HG03045 (cell line): ENCODE measurements at regions not wholly inside any gene's neighbourhood (a gene's known extent, or its start where the extent isn't known, plus 50 kb on each side); places are given as distances from the start of the nearest gene placed in this dataset.
"Not testable (repeated sequence)": the region's sequence is repeated elsewhere in the genome, so short reads cannot be mapped to it uniquely, and the experiment has no call there.

Source experiments
- ATAC-seq: cut with Tn5 transposase; IDR thresholded peaks from one replicate; pipeline ENCODE4 v1.9.1; 2021; ENCODE audit warnings: mild to moderate bottlenecking, moderate library complexity; ENCODE audit not compliant: unreplicated experiment

DNA sequence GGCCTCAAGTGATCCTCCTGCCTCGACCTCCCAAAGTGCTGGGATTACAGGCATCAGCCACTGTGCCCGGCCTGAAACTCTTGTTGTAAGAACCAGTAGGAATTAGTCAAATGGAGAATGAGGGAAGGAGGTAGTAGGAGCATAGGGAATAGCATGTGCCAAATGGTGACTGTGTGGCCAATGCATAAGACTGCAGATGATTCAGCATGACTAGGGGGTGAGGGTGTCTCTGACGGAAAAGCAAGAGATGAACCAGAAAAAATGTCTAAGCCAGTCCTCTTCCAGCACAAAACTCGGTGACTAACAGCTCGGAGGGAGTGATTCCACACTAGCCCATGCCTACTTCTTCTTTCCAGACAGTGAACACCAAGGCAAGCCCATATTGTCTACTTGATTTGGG lies 58.2 kb upstream of the DUSP21 start:
- ATAC-seq, result no peak

DNA sequence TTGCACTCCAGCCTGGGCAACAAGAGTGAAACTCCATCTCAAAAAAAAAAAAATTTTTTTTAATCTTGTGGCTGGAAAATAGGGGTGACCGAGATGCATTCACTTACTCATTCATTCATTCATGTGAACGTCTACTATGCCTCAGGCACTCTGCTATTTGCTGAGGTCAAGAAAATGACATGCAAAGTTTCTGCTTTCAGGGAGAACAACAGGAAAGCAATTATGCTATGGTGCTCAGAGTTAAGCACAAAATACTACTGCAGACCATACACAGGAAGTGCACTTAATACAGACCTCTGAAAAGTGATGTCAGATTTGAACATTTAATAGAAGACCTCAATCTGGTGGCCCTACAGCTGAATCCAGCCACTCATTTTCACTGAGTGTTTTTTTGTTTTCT lies 59.6 kb upstream of the DUSP21 start:
- no peak for ATAC-seq

DNA sequence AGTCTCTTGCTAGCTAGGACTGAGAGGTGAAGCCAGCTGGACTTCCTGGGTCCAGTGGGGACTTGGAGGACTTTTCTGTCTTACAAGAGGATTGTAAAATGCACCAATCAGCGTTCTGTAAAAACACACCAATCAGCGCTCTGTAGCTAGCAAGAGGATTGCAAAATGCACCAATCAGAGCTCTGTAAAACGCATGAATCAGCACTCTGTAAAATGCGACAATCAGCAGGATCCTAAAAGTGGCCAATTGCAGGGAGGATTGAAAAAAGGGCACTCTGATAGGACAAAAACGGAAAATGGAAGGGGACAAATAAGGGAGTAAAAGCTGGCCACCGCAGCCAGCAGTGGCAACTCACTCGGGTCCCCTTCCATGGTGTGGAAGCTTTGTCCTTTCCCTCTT lies 65.6 kb upstream of the DUSP21 start:
- no peak for ATAC-seq

DNA sequence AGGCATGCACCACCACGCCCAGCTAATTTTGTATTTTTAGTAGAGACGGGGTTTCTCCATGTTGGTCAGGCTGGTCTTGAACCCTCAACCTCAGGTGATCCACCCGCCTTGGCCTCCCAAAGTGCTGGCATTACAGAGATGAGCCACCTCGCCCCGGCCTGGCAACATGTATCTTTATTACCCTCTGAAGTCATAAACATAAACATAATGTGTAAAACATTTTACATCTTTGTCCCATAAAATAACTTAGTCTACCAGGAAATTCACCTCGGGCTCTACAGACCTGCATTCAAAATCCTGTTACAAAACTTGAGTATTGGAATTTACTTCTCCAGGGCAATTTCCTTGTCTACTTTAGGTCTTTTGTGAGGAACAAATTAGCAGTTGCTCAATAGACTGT lies 68.1 kb upstream of the DUSP21 start:
- no peak for ATAC-seq

DNA sequence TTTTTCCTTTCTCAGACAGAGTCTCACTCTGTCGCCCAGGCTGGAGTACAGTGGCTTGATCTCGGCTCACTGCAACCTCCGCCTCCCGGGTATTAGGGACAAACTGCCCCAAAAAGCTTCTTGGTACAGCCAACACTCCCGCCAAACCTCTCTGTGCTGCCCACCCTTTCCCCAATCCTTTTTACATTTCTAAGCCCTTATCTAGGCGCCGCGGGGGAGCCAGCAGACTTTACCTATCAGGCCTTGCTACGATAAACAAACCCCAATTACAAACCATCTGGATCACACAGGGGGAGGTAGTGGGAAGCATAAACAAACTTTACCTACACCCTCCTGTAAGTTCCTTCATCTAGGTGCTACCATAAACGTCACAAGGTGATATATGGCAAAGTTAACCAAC lies 69.8 kb upstream of the DUSP21 start:
- ATAC-seq, result not testable (repeated sequence)

DNA sequence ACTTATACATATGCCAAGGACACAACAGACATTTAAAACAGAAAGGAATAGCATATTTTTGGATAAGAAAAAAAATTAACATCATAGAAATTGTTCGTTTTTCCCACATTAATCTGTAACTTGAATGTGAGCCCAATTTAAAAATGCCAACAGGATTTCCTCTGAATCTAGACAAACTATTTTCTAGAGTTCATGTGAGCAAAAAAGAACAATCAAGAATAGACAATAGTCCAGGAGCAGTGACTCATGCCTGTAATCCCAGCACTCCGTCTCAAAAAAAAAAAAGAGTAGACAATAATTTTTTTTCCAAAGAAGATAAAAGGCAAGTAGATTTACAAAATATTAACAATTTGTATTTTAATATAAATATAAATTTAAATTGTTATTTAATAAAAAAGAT lies 73.7 kb upstream of the DUSP21 start:
- no peak for ATAC-seq

DNA sequence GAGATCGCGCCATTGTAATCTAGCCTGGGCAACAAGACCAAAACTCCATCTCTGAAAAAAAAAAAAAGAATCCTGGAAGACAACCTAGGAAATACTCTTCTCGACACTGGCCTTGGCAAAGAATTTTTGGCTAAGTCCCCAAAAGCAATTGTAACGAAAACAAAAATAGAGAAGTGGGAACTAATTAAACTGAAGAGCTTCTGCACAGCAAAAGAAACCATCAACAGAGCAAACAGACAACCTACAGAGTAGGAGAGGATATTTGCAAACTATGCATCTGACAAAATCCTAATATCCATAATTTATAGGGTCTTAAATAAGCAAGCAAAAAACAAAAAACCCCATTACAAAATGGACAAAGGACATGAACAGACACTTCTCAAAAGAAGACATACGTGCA lies 76.5 kb upstream of the DUSP21 start:
- ATAC-seq, result no peak

DNA sequence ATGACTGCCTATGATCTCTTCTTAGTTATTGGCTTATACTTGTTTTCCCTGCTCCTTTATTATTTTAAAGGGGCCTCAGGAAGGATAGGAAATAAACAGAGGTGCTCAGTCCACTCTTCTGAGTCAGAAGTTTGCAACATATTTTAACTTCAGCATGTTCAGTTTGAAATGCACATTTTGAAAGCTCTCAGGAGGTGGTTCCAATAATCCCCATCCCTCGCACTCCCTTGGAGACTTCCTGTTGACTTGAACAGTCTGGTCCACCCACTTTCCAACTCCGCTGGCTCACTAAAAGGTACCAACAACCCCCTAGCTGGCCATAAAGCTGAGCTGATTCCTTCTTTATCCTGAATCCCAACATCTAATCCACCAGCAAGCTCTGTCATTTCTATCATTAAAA lies 78.3 kb upstream of the DUSP21 start:
- ATAC-seq, result no peak

DNA sequence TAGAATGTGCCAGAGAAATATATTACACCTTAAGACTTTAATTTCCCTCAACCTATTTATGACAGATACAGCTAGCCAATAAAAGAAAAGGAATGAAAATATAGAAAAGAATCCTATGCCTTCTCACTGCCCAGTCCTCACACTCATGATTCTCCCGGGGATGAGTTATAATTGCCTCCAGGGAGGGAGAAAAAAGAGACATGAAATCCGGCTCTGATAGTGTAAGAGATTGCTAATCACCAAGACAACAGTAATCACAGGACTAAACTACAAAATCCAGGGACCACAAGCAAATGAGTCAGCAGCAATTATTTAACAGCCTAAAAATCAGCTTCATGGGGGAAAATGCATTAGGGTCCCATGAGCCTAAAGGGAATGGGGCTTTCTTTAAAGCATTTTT lies 95.9 kb upstream of the DUSP21 start:
- no peak for ATAC-seq

DNA sequence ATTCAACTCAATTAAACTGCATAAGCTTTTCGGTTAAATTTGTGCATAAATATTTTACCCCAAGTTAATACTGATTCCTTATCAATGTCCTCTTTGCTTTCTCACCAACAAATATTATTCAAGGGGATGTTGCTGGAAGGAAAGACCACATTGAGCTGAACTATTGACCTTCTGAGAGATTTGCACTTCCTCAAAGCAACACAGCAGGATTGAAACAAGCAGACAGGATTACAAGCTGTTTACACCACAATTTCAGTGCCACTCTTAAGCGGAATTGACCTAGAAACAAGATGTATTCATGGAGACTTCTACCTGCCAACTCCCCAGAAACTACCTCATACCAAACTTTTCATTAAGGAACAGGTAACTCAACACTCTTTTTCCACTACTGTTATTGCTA lies 96.5 kb upstream of the DUSP21 start:
- no peak for ATAC-seq

DNA sequence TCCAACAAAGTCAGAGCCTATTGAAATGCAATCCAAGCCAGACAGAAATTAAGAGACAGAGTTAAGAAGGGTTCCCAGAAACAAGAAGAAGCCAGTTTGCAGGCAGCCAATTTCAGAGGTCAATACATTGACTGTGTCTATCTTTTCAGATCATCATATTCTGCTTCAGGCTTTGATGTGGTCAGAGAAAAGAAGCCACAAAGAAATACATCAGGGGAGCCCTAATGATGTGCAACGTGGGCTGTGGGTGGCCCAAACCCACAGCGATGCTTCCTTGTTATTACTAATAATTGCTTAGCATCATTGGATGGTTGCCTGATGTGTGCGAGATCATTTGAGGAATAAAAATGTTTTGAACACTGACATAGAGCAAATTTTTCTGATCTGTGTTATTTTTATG lies 99.0 kb upstream of the DUSP21 start:
- ATAC-seq, result no peak

DNA sequence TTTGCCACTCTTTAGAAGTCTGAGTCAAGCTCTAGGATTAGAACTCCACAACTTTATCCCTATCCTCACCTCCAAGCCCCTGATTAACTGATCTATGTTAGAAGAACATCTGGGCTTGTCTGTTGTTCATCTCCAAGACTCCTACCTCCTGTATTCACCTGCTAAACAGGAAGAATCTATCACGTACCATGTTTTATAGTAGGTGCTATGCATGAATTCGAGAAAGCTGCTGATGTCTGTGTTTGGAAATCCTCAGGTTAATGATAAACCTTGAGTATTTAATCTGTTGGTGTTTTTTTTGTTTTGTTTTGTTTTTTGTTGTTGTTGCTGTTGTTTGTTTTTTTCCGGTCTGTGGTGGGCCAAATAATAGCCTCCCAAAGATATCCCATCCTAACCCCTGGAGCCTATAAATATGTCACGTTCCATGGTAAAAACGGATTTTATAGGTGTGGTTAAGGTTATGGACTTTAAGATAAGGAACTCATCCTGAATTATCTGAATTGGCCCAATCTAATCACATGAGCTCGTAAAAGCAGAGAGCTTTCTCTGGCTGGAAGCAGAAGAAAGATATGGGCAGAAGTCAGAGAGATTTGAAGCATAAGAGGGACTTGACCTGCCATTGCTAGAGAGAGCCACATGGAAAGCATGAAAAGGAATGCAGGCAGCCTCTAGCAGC lies 101.2 kb upstream of the DUSP21 start:
- ATAC-seq, result no peak

DNA sequence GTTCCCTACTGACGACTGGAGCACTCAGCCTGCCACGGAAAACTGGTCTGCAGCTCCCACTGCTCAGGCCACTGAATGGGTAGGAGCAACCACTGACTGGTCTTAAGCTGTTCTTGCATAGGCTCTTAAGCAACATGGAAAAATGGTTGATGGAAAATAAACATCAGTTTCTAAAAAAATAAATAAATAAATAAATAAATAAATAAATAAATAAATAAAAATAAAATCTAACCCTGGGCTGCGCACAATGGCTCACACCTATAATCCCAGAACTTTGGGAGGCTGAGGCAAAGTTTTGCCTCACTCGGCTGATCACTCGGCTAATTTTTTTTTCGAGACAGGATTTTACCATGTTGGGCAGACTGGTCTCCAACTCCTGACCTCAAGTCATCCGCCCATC lies 102.0 kb upstream of the DUSP21 start:
- not testable (repeated sequence) for ATAC-seq

DNA sequence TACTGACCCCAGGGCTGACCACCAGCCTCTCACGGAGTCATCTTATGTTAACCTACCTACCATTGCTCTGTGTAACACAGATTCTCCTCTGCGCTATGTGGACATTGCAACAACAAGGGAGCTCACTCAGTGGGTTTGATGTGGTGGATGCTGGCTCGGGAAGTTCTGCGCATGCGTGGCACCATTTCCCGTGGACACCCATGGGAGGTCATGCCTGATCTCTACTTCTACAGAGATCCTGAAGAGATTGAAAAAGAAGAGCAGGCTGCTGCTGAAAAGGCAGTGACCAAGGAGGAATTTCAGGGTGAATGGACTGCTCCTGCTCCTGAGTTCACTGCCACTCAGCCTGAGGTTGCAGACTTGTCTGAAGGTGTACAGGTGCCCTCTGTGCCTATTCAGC lies 102.4 kb upstream of the DUSP21 start:
- not testable (repeated sequence) for ATAC-seq

DNA sequence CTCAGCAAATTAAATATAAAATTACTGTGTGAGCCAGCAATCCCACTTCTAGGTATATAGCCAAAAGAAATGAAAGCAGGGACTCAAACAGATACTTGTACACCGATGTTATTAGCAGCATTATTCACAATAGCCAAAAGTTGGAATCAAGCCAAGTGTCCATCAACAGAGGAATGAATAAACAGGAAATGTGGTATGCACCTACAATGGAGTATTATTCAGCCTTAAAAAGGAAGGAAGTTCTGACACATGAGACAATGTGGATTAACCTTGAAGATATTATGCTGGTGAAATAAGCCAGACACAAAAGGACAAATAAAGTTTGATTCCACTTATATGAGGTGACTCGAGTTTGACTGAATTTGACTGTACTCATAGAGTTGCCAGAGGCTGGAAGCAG lies 108.3 kb upstream of the DUSP21 start:
- ATAC-seq, result no peak

DNA sequence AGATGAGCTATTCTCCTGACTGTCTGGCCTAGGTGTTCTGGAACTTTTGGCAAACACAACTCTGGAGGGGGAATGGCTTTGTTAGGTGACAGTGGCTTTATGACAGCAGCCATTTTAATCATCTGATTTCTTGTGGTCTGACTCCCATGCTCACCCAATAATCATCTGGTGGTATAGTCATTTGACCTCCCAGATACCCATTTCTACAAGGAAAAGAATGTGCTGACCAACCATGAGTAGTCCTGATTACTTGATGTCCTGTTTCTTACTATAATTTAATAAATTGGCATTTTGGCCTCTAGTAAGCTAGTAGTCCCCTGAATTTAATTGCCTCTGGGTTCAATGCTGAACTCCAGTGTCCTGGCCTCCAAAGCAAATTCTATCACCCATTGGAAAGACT lies 109.9 kb upstream of the DUSP21 start:
- no peak for ATAC-seq

DNA sequence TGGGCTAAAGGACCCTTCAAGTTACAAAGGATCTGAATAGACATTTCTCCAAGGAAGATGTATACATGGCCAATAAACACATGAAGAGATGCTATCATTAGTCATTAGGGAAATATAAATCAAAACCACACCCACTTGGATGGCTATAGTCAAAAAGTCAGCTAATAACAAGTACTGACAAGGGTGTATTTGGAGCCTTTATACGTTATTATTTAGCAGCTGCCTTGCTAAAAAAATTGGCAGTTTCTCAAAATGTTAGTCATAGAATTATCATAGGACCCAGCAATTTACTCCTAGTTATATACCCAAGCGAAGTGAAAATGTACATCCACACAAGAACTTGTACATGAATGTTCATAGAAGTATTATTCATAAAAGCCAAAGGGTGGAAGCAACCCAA lies 112.7 kb upstream of the DUSP21 start:
- no peak for ATAC-seq

DNA sequence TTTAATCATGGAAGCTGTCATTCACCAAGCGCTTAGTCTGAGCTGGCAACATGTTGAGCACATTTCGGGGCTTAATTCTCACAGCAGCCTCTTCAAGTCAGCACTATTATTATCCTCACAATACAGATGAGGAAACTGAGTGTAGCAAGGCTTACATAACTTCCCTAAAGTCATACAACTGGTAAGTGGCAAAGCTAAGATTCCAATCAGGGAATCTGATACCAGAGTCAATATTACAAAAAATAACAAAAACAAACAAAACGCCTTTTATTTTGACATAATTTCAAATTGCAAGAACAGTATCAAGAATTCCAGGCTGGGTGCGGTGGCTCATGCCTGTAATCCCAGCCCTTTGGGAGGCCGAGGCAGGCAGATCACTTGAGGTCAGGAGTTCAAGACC lies 120.4 kb upstream of the DUSP21 start:
- ATAC-seq, result no peak

DNA sequence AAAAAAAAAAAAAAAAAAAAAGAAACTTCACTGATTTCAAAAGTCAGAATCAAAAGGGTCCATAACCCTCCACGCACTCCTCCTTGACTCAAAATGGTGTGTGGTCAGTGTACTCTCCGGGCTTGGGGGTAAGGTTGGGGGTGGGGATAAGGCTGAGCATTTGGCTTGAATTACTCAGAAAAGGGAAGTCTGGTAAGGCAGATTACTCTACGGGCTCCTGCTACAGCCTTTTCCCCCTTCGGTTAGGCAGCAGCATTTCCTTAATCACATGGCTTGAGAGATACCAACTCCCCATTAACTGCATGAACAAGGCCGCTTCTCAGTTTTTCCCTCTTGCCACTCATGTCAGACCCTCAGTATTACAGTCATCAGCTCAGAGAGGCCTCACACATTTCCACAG lies 135.4 kb upstream of the DUSP21 start:
- no peak for ATAC-seq

DNA sequence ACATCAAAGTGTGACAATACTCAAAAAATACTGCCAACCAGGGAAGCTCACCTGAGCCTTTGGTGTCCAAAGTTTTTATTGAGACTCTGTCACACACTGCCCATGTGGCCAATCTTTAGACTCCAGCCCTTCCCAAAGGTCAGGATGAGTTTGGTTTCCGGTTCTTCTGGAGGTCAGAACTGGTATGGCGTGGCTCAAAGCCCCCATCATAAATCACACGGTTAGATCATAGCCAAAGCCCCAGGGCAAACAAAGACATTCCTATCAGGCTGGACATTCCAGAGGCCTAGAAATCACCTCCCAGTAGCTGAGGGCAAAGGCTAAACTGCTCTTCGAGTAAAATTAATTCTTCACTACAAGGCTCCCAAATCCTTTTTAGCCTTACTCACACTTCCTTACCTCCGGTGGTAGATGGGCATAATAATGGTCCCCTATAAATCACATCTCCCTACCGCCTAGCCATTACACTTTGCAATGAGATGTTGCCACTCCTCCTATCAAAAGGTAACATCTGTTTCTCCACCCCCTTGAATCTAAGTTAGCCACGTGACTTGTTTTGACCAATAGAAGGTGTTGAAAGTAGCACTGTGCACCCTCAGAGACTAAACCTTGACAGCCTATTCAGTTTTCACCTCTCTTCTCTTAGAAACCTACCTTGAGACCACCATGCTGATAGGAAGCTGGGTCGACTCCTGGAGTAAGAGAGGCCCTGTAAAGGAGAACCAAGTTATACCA lies 137.8 kb upstream of the DUSP21 start:
- no peak for ATAC-seq

DNA sequence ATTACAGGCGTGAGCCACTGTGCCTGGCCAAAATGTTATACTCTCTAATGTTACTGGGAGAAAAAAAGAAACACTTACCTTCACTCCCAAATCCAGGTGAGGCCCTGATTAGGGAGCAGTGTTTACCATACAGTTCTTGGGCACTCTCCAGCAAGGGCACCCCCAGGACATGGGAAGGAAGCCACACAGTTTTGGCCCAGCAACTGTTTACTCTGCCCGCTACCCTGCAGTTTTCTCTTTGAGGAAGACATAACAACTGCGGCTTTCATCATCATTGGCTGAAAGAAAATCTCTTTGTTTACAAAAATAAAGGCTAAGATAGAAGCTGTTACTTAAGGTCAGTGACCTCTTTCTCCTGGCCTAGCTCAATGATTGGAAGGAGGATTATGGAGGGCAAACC lies 145.5 kb upstream of the DUSP21 start:
- no peak for ATAC-seq

DNA sequence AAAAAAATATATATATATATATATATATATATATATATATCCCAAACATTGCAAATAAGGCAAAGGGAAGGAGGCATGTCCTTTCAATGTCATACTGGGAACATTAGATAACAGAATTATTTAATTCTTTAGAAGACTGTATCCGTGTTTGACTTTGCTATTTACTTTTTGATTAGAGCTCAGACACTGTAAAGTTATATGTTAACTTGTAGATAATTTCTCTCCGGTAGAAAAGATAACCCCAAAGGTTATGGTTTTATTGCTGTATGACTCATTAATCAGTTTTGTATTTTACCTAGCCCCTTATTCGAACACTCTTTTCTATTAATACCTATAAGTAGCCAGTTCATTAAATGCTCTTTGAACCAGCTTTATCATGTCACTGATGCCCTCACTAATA lies 150.6 kb upstream of the DUSP21 start:
- no peak for ATAC-seq

DNA sequence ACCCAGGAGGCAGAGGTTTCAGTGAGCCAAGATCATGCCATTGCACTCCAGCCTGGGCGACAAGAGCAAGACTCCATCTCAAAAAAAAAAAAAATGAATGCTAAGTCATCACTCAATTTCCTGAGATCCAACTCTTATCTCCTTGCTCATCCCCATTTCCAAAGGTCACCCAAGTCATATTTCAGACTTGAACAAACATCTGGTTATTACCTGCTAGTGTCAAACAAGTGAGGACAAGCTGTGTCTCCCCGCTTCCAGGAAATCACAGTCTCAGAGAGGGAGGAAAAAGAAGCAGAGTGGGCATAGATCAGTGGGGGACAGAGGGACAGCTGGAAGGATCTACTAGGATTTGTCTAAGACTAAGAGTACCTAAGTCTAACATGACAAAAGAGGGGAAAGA lies 147.5 kb upstream of the FUNDC1 start:
- no peak for ATAC-seq
